Common myeloid progenitor, CD34-positive (primary cell): ENCODE measurements at regions not wholly inside any gene's neighbourhood (a gene's known extent, or its start where the extent isn't known, plus 50 kb on each side); places are given as distances from the start of the nearest gene placed in this dataset.

ENCODE experiments used
- CTCF ChIA-PET: fragments of 350-600 bp; sonication (Branson Sonifier 250); formaldehyde crosslinking; loops from one replicate; lab custom pipeline; 2021; ENCODE audit warnings: antibody characterized with exemption; lab: Charles Lee
- POLR2A ChIA-PET: fragments of 350-600 bp; sonication (Branson Sonifier 250); formaldehyde crosslinking; loops from one replicate; lab custom pipeline; 2021; ENCODE audit warnings: antibody characterized with exemption; lab: Charles Lee
- DNase-seq, 3 donors: peaks; one replicate each; pipeline versions ENCODE4 v3.0.0 to v3.0.0-alpha.2; 2013
- H3K27ac ChIP-seq, 2 experiments: 1 replicate in 1 of 2; 2 replicates in 1 of 2; pipeline ENCODE4 v1.7.0; 2013; ENCODE audit warnings: inconsistent platforms in 2 of 2, low read length in 2 of 2, mild to moderate bottlenecking in 2 of 2, low read depth in 1 of 2, moderate library complexity in 1 of 2; ENCODE audit not compliant: severe bottlenecking in 2 of 2, insufficient read depth in 1 of 2, poor library complexity in 1 of 2
- H3K27me3 ChIP-seq, 5 experiments: replicated peaks in 2 of 5; 1 replicate in 3 of 5; 2 replicates in 2 of 5; pipeline versions ENCODE4 v1.6.1 to v1.7.0; 2013; ENCODE audit warnings: low read length in 4 of 5, mild to moderate bottlenecking in 2 of 5, moderate library complexity in 2 of 5, inconsistent platforms in 1 of 5; ENCODE audit not compliant: insufficient read depth in 5 of 5, control insufficient read depth in 4 of 5
- H3K36me3 ChIP-seq, 4 experiments: 1 replicate in 2 of 4; 2 replicates in 2 of 4; pipeline versions ENCODE4 v1.6.1 to v1.7.0; 2013; ENCODE audit warnings: low read length in 3 of 4, control low read depth in 1 of 4, mild to moderate bottlenecking in 1 of 4; ENCODE audit not compliant: control insufficient read depth in 4 of 4, insufficient read depth in 4 of 4
- H3K4me1 ChIP-seq, 4 experiments: 1 replicate in 3 of 4; 2 replicates in 1 of 4; pipeline versions ENCODE4 v1.6.1 to v1.7.1; 2013; ENCODE audit warnings: low read length in 3 of 4, mild to moderate bottlenecking in 3 of 4, control low read depth in 1 of 4, inconsistent platforms in 1 of 4, moderate library complexity in 1 of 4; ENCODE audit not compliant: control insufficient read depth in 4 of 4, insufficient read depth in 4 of 4; ENCODE audit errors: control extremely low read depth in 1 of 4
- H3K4me3 ChIP-seq, 7 experiments: 1 replicate in 4 of 7; 2 replicates in 3 of 7; pipeline versions ENCODE4 v1.5.1 to v1.7.0; 2013; ENCODE audit warnings: mild to moderate bottlenecking in 7 of 7, low read length in 6 of 7, moderate library complexity in 6 of 7, inconsistent platforms in 2 of 7, low read depth in 2 of 7, control low read depth in 1 of 7; ENCODE audit not compliant: insufficient read depth in 4 of 7, control insufficient read depth in 1 of 7; ENCODE audit errors: extremely low read depth in 1 of 7
- H3K9me3 ChIP-seq, 5 experiments: 1 replicate in 4 of 5; 2 replicates in 1 of 5; pipeline versions ENCODE4 v1.6.1 to v1.7.1; 2013; ENCODE audit warnings: low read length in 4 of 5, mild to moderate bottlenecking in 2 of 5, inconsistent platforms in 1 of 5, low read depth in 1 of 5, moderate library complexity in 1 of 5; ENCODE audit not compliant: control insufficient read depth in 4 of 5, insufficient read depth in 2 of 5; ENCODE audit errors: control extremely low read depth in 1 of 5
- WGBS: methylation state at CpG from one replicate; pipeline ENCODE4 v1.1.5; 2013; ENCODE audit not compliant: insufficient coverage; 5-methylcytosine and 5-hydroxymethylcytosine counted together

GRCh38 chr15:100721758-100722550 lies 119.6 kb downstream of the ASB7 start:
- no peak overlapping the region for H3K27ac ChIP-seq
- H3K4me1 ChIP-seq = no peaks in the 10 kb centered on the region
- ChIA-PET POLR2A (no interaction called here), CTCF (interaction anchor here (1.2 kb wide), 1 partner anchor 9 kb away, joined by 3 read pairs; no protein-coding TSS in a partner anchor)
- H3K9me3 ChIP-seq = no peaks in the 10 kb centered on the region
- WGBS = 94% methylated on average over 11 of the region's 12 CpGs
- no peak overlapping the region for H3K4me3 ChIP-seq
- DNase-seq = peak; percentile 4 to 40 (median 32)
- H3K36me3 ChIP-seq = no peaks in the 10 kb centered on the region
- peaks cover 0 to 10% (median 0%) of the 10 kb centered on the region in 5 experiments for H3K27me3 ChIP-seq

DNA sequence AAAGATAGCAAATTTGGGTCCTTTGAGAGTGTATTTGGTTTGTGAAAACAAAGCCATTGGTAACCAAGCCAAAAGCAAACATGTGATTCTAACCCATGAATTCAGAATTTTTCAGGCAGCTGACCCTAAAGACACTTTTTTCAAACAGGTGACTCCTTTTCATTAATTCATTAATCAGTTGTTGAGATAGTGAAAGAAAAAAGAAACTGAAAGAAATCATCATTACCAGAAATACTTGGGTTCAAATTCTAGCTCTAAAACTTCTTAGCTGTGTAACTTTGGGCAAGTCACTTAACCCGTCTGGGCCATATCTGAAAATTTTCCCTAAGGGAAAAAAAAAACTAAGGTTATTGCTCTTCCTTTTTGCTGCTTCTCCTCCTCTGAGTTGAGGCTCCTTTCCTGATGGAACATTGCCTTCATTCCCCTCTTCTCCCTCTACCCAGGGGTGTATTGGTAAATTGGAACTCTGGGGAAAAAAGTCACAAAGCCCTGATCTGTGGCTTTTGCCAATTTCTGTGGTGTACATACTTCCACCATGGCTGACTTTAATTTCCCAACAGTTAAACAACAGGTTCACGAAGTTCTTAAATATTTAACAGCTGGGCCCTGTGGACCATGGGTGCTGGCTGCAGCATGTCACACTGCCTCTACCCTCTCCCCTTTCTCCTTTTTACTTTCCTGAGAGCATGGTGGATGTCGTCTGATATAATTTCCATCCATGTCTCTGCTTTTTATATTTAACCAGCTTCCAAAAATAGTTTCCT lies 120.3 kb downstream of the ASB7 start:
- H3K27me3 ChIP-seq = peaks cover 0 to 9% (median 0%) of the 10 kb centered on the region in 5 experiments
- no peaks in the 10 kb centered on the region for H3K4me1 ChIP-seq
- no peaks in the 10 kb centered on the region for H3K9me3 ChIP-seq
- H3K36me3 ChIP-seq = no peaks in the 10 kb centered on the region
- CTCF ChIA-PET = no interaction called here
- no peak for DNase-seq
- H3K27ac ChIP-seq = no peak overlapping the region
- H3K4me3 ChIP-seq = no peak overlapping the region
- POLR2A ChIA-PET = no interaction called here
- WGBS = 93% methylated on average over 3 of the region's 3 CpGs

DNA sequence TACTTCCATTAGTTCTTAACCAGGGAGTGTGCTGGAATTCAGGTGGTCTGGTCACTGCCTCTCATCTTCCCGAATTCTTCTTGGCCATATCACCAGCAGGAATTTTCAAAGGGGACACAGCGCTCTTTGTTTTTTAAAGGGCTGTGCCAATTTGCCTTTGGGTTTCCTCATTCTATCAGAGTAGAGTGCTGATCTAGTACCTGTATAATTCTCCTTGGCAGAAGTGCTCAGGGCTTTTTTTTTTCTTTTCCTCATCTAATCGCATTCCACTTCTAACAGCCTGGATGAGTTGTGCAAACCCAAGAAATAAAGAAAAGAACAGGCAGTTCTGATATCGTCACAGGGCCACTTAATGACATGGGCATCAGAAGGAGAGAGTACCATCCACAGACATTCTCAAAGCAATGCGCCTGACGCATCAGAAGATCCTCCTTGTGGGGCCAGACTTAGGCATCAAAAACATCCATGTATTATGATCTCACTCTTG lies 121.0 kb downstream of the ASB7 start:
- no peak overlapping the region for H3K4me3 ChIP-seq
- H3K36me3 ChIP-seq = no peaks in the 10 kb centered on the region
- peaks cover 0 to 9% (median 0%) of the 10 kb centered on the region in 5 experiments for H3K27me3 ChIP-seq
- ChIA-PET CTCF (no interaction called here), POLR2A (no interaction called here)
- 96% methylated on average over 5 of the region's 6 CpGs for WGBS
- H3K27ac ChIP-seq = no peak overlapping the region
- no peaks in the 10 kb centered on the region for H3K4me1 ChIP-seq
- H3K9me3 ChIP-seq = no peaks in the 10 kb centered on the region
- DNase-seq = no peak

GRCh38 chr15:100725121-100726069 lies 123.0 kb downstream of the ASB7 start:
- Histone ChIP-seq H3K36me3 (no peaks in the 10 kb centered on the region), H3K27ac (no peak overlapping the region), H3K4me3 (no peak overlapping the region), H3K4me1 (no peaks in the 10 kb centered on the region), H3K9me3 (no peaks in the 10 kb centered on the region), H3K27me3 (peaks cover 0 to 15% (median 2%) of the 10 kb centered on the region in 5 experiments)
- POLR2A ChIA-PET = no interaction called here
- no peak for DNase-seq
- CTCF ChIA-PET = interaction anchor here (0.6 kb wide), 2 partner anchors 64 to 139 kb away, joined by 3 to 4 read pairs; no protein-coding TSS in a partner anchor
- 98% methylated on average over 5 of the region's 10 CpGs for WGBS

DNA sequence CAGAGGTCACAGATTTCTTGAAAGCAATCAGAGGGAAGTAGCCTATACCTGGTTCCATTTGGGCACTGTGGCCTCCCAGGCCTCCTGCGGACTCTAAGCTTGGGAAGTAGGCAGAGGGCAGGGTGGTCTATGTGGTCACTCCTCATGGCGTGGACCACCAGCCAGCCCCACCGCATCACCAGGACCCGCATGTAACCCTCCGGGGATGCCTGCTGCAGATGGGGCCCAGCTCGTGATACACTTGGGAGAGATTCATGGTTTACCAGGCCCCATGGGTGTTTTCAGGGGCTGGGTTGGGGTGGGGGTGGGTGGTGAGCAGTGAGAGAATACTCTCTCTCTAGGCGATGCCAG lies 123.7 kb downstream of the ASB7 start:
- no peak for DNase-seq
- Histone ChIP-seq H3K36me3 (no peaks in the 10 kb centered on the region), H3K4me3 (no peak overlapping the region), H3K27me3 (peaks cover 0 to 11% (median 2%) of the 10 kb centered on the region in 5 experiments), H3K9me3 (no peaks in the 10 kb centered on the region), H3K4me1 (no peaks in the 10 kb centered on the region), H3K27ac (no peak overlapping the region)
- ChIA-PET CTCF (no interaction called here), POLR2A (no interaction called here)
- 98% methylated on average over 7 of the region's 7 CpGs for WGBS

DNA sequence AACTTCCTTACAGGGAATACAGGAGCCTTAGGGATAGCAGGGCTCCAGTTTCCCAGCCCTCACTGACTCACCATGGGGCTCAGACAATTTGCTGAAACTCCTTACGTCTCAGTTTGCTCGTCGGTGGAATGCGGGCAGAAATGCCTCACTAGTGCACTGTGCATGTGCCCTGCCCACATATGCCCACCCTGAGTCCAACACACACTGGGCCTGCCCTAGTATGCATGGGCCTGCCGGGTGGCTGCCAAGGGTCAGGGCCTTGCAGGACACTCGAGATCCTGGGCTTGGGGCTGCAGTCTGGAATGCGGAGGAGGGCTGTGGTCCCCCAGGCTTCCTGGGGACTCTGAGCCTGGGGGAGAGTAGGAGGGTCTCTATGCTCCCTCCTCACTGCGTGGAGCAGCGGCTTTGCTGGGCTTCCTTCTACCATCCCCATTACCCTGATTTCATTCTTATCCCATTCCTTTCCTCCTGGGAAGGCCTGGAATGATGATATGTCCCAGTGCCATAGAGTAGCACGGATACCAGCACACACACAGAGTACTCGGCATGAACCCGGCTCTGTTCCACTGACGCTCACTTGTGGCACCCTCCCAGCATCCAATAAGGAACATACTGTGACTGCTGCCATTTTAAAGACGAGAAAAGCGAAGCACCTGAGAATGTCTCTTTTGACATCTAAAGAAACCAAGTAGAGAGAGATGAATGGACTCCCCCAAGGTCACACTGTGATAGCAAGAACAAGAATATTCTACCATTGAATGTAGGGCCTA lies 124.2 kb downstream of the ASB7 start:
- H3K27me3 ChIP-seq = peaks cover 0 to 8% (median 2%) of the 10 kb centered on the region in 5 experiments
- ChIA-PET CTCF (no interaction called here), POLR2A (no interaction called here)
- WGBS = 98% methylated on average over 8 of the region's 15 CpGs
- H3K27ac ChIP-seq = no peak overlapping the region
- no peak for DNase-seq
- H3K4me3 ChIP-seq = no peak overlapping the region
- no peaks in the 10 kb centered on the region for H3K36me3 ChIP-seq
- H3K4me1 ChIP-seq = no peaks in the 10 kb centered on the region
- no peaks in the 10 kb centered on the region for H3K9me3 ChIP-seq
